ENCODE measurements at regions not wholly inside any gene's neighbourhood (a gene's known extent, or its start where the extent isn't known, plus 50 kb on each side); places are given as distances from the start of the nearest gene placed in this dataset.

GRCh38 chr9:79857188-79857587, 285.4 kb downstream of the TLE4 start (continued):
- no peak for TF ChIP-seq TBP (optimal IDR thresholded peaks at IDR 0.05; ENCODE audit: low read depth, low read length)

- POLR2A ChIA-PET: no interaction called here
Observed at GRCh38 chr9:79847074-79847473, 275.3 kb downstream of the TLE4 start.

More at GRCh38 chr9:79847074-79847473, 275.3 kb downstream of the TLE4 start:
- FAIRE-seq (no peak), DNase-seq (ENCODE audit: extremely low read depth in 1 of 4, low spot score in 3 of 4) (no peak), ATAC-seq (no peak)
- Histone ChIP-seq H3K27ac (ENCODE audit: extremely low read depth, low read depth, low read length) (no peak overlapping the region), H3K9ac (ENCODE audit: insufficient read depth in 1 of 2, low read depth in 2 of 2, low read length in 2 of 2) (no peak overlapping the region), H3K9me3 (replicated peaks; ENCODE audit: control insufficient read depth, insufficient read depth, low read depth, low read length) (no peaks in the 10 kb centered on the region), H2AFZ (ENCODE audit: low read depth, low read length) (no peak overlapping the region), H3K4me3 (no peak overlapping the region), H3K27me3 (ENCODE audit: control insufficient read depth in 2 of 2, insufficient read depth in 2 of 2, low read length in 2 of 2) (no peaks in the 10 kb centered on the region), H3K36me3 (ENCODE audit: control insufficient read depth, insufficient read depth, low read length) (no peaks in the 10 kb centered on the region), H4K20me1 (replicated peaks; ENCODE audit: control insufficient read depth, insufficient read depth, low read length) (no peaks in the 10 kb centered on the region), H3K9me1 (ENCODE audit: control insufficient read depth, insufficient read depth, low read length) (no peaks in the 10 kb centered on the region), H3K4me1 (replicated peaks in 1 of 2; ENCODE audit: control insufficient read depth in 2 of 2, insufficient read depth in 2 of 2, low read length in 2 of 2) (no peaks in the 10 kb centered on the region), H3K79me2 (ENCODE audit: control insufficient read depth, insufficient read depth, low read length) (no peaks in the 10 kb centered on the region), H3K4me2 (ENCODE audit: insufficient read depth, low read length) (no peak overlapping the region)
- TF ChIP-seq MCM5 (IDR thresholded peaks at IDR 0.05; ENCODE audit: low read depth): no peak
- TF ChIP-seq LEF1 (IDR thresholded peaks at IDR 0.05): no peak
- no peak for TF ChIP-seq FOXJ2 (tag; IDR thresholded peaks at IDR 0.05)
- TF ChIP-seq ZBTB33 (CRISPR knock-in tag; IDR thresholded peaks at IDR 0.05): no peak
- no peak for TF ChIP-seq E4F1 (CRISPR knock-in tag; IDR thresholded peaks at IDR 0.05; ENCODE audit: borderline replicate concordance)
- TF ChIP-seq PBX2 (CRISPR knock-in tag; IDR thresholded peaks at IDR 0.05; ENCODE audit: low read depth): no peak
- TF ChIP-seq PBX2 (tag; conservative IDR thresholded peaks at IDR 0.05; ENCODE audit: low read depth): no peak
- no peak for TF ChIP-seq CAMTA2 (CRISPR knock-in tag; conservative IDR thresholded peaks at IDR 0.05)
- no peak for TF ChIP-seq DIDO1 (tag; IDR thresholded peaks at IDR 0.05; ENCODE audit: low read depth)
- no peak for TF ChIP-seq ETV5 (CRISPR knock-in tag; IDR thresholded peaks at IDR 0.05; ENCODE audit: low read depth)
- TF ChIP-seq KDM5B (IDR thresholded peaks at IDR 0.05; ENCODE audit: insufficient replicate concordance, low read depth, low read length): no peak
- intact Hi-C loops (cut with micrococcal nuclease) (no loop called here), in situ Hi-C loops (cut with MboI) (no loop called here)
- CTCF ChIA-PET (ENCODE audit: low intra/inter-chr PET ratio): no interaction called here
- no TSS peak for BruUV-seq (replicated peaks)
